ENCODE measurements at regions not wholly inside any gene's neighbourhood (a gene's known extent, or its start where the extent isn't known, plus 50 kb on each side); places are given as distances from the start of the nearest gene placed in this dataset.
"Not testable (repeated sequence)": the region's sequence is repeated elsewhere in the genome, so short reads cannot be mapped to it uniquely, and the experiment has no call there.

- TF ChIP-seq CTCF (IDR thresholded peaks at IDR 0.05): no peak
- DNase-seq (ENCODE audit: low spot score) (no peak), ATAC-seq (ENCODE audit: low FRiP score) (no peak)
Measured at GRCh38 chr6:26232306-26232939, 132.6 kb upstream of the BTN3A2 start.

- no peak for TF ChIP-seq CTCF (IDR thresholded peaks at IDR 0.05)
- DNase-seq (ENCODE audit: low spot score) (no peak), ATAC-seq (ENCODE audit: low FRiP score) (no peak)
Measured at GRCh38 chr6:26232940-26233648, 131.9 kb upstream of the BTN3A2 start.

- DNase-seq (ENCODE audit: low spot score) (no peak), ATAC-seq (ENCODE audit: low FRiP score) (peak; percentile 13)
- no peak for TF ChIP-seq CTCF (IDR thresholded peaks at IDR 0.05)
Measured at GRCh38 chr6:26233649-26234420, 131.2 kb upstream of the BTN3A2 start.

- peak; percentile 26 for ATAC-seq (ENCODE audit: low FRiP score)
- no peak for DNase-seq (ENCODE audit: low spot score)
- no peak for TF ChIP-seq CTCF (IDR thresholded peaks at IDR 0.05)
Measured at GRCh38 chr6:26234421-26235301, 130.3 kb upstream of the BTN3A2 start.

- TF ChIP-seq CTCF (IDR thresholded peaks at IDR 0.05): no peak
- DNase-seq (ENCODE audit: low spot score) (no peak), ATAC-seq (ENCODE audit: low FRiP score) (no peak)
Measured at GRCh38 chr6:26235302-26235670, 129.7 kb upstream of the BTN3A2 start.

GRCh38 chr6:26239415-26239814 is 125.6 kb upstream of the BTN3A2 start:
- DNase-seq (ENCODE audit: low spot score); ATAC-seq (ENCODE audit: low FRiP score): not testable (repeated sequence)

Measured in omental fat pad (tissue), 3 donors.